ENCODE measurements at regions not wholly inside any gene's neighbourhood (a gene's known extent, or its start where the extent isn't known, plus 50 kb on each side); places are given as distances from the start of the nearest gene placed in this dataset.

DNA sequence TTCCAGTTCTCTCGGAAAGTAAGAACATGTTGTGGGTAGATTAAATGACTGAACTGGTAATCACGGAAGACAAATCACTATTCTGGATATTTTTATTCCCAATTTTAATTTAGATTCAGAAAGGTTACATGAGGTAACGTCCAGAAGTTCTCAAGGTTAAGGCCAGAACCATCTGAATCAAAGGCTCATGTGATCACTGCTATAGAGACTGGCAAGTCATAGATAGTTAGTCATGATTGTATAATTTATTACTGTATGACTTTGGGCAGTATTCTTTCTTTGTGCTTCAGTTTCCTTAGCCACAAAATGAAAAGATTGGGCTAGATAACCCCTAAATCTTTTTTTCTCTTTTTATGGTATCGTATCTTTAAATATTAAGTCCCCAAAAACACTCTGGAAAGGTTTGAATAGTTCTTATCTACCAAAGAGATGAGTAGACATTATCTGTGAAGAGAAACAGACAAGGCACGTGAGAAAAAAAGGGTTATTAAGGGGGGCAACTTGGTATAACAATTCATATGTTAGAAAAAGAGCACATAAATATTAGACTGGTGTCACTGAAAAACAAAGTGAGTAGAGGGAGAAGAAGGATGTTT is 241.0 kb downstream of the PTPRC start:
- DNase-seq (ENCODE audit: insufficient read length, low spot score) (no peak), FAIRE-seq (no peak)
- TF ChIP-seq POLR2AphosphoS5 (IDR thresholded peaks at IDR 0.05; ENCODE audit: low read depth, low read length) (no peak), SPI1 (IDR thresholded peaks at IDR 0.05; ENCODE audit: low read depth, low read length) (no peak), POLR2A (IDR thresholded peaks at IDR 0.05; ENCODE audit: low read depth, low read length) (no peak), TAF1 (IDR thresholded peaks at IDR 0.05; ENCODE audit: low read depth, low read length) (no peak), PAX5 (IDR thresholded peaks at IDR 0.05; ENCODE audit: insufficient read depth, low read length, severe bottlenecking) (no peak), POU2F2 (IDR thresholded peaks at IDR 0.05; ENCODE audit: low read depth, low read length) (no peak)

DNA sequence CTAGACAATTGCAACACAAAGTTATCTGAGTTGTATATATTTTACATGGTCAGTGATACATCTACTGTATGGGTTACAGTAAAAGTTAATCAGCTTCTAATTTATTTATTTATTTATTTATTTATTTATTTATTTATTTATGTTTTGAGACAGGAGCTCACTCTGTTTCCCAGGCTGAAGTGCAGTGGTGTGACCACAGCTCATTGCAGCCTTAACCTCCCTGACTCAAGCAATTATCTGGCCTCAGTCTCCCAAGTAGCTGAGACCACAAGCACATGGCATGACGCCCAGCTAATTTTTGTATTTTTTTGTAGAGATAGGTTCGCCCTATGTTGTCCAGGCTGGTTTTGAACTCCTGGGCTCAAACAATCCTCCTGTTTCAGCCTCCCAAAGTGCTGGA is 241.6 kb downstream of the PTPRC start:
- DNase-seq (ENCODE audit: insufficient read length, low spot score), result no peak
- TF ChIP-seq POLR2A (IDR thresholded peaks at IDR 0.05; ENCODE audit: low read depth, low read length), result no peak
- TF ChIP-seq TAF1 (IDR thresholded peaks at IDR 0.05; ENCODE audit: low read depth, low read length), result no peak
- FAIRE-seq, result no peak

DNA sequence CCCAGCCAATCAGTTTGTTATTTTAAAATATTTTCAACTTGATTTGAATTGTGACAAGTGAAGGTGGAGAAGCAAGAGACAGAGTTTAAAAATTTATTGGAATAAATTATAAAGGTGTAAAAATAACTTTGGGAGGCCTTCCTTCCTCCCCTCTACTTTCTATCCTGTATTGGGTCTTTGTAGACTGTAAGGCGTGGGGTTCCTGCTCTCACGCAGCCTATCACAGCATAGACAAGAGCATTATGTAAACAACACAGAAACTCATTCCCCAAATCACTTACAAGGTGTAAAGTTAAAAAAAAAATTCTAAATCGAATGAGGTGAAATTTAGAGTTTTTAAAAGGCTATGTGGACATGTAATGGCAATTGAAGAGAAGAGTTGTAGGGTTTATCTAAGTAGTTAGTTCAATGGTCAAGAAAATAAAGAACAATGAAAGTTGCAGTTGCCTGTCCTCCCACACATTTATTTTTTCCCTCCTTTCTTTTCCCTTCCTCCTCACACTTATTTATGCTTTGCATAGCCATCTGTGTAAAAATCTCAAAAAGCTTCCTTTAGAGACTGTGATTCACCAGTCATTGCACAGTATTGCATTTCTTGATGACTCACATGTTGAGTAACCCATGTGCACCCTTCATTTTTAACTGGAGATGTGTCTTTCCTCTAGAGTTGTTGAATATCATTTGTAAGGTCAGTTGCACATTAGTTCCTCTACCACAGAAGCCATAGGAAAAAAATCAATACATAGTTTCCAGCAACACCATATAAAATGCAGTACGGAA is 242.2 kb downstream of the PTPRC start:
- no peak for TF ChIP-seq POLR2A (IDR thresholded peaks at IDR 0.05; ENCODE audit: low read depth, low read length)
- TF ChIP-seq POU2F2 (IDR thresholded peaks at IDR 0.05; ENCODE audit: low read depth, low read length), result no peak
- no peak for TF ChIP-seq SPI1 (IDR thresholded peaks at IDR 0.05; ENCODE audit: low read depth, low read length)
- no peak for TF ChIP-seq POLR2AphosphoS5 (IDR thresholded peaks at IDR 0.05; ENCODE audit: low read depth, low read length)
- DNase-seq (ENCODE audit: insufficient read length, low spot score) (no peak), FAIRE-seq (no peak)

DNA sequence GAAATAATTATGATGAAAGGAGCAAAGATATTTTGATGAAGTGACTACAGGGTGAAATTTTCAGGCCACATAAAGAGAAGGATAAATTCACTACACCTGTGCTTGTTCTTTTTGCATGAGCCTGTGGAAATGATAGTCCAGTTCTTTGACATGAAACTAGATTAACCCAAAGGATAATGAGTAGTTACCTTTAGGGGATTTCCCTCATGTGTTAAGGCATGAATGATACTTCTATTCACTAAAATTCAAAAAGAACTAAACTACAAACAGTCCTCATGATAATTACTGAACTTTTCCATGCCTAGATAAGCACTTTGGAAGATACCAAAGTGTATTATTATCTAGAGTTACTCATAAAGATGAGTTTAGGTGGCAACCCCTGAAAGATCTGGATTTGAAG is 244.3 kb downstream of the PTPRC start:
- no peak for DNase-seq (ENCODE audit: insufficient read length, low spot score)
- no peak for FAIRE-seq
- no peak for TF ChIP-seq POLR2A (IDR thresholded peaks at IDR 0.05; ENCODE audit: low read depth, low read length)
- TF ChIP-seq POU2F2 (IDR thresholded peaks at IDR 0.05; ENCODE audit: low read depth, low read length), result no peak
- TF ChIP-seq PAX5 (IDR thresholded peaks at IDR 0.05; ENCODE audit: insufficient read depth, low read length, severe bottlenecking), result no peak
- TF ChIP-seq TAF1 (IDR thresholded peaks at IDR 0.05; ENCODE audit: low read depth, low read length), result no peak
- TF ChIP-seq POLR2AphosphoS5 (IDR thresholded peaks at IDR 0.05; ENCODE audit: low read depth, low read length), result no peak
- TF ChIP-seq SPI1 (IDR thresholded peaks at IDR 0.05; ENCODE audit: low read depth, low read length), result no peak

DNA sequence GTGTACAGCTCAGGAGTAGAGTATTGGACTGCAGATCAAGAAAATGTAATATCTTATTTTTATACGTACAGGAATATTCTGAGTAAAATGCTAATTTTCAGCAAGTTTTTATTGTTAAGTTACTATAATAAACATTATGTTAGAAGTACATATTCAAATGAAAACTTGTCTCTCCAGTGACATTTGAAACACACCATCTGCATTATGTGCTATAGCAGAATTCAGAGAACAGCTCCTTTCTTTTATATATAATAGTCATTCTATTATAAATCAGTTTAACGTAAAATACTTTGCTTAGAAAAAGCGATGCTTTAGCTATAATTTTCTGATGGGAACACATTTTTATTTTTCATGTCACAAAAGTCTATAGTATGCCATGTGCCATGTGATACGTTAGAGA is 249.0 kb downstream of the PTPRC start:
- DNase-seq (ENCODE audit: insufficient read length, low spot score) (no peak), FAIRE-seq (no peak)
- no peak for TF ChIP-seq POLR2AphosphoS5 (IDR thresholded peaks at IDR 0.05; ENCODE audit: low read depth, low read length)
- TF ChIP-seq TAF1 (IDR thresholded peaks at IDR 0.05; ENCODE audit: low read depth, low read length), result no peak
- no peak for TF ChIP-seq SPI1 (IDR thresholded peaks at IDR 0.05; ENCODE audit: low read depth, low read length)
- TF ChIP-seq POU2F2 (IDR thresholded peaks at IDR 0.05; ENCODE audit: low read depth, low read length), result no peak
- TF ChIP-seq POLR2A (IDR thresholded peaks at IDR 0.05; ENCODE audit: low read depth, low read length), result no peak
- no peak for TF ChIP-seq PAX5 (IDR thresholded peaks at IDR 0.05; ENCODE audit: insufficient read depth, low read length, severe bottlenecking)

DNA sequence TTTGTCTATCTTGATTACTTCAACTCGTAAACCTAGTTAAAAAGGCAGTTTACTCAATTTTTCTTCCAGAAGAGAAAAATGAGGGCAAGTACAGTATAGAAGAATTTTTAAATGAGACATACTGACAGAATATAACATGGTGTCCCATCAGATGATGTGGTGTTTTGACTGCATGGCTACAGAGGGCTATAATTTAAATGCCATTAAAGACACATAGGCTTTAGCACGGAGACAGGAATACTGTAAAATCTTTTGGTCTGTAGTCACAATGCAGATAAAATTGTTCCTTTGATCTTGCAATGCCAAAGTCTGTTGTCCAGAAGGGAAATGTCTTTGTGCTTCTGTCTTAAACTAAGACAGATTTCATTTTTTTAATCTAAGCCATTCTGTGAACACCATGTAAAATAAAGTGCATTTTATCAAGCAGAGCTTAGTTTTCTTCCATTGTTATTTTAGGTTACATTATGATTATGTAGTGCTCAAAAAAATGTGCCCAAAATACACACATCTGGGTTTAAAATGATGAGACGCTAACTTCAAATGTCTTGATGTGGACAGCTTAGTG is 249.6 kb downstream of the PTPRC start:
- DNase-seq (ENCODE audit: insufficient read length, low spot score) (no peak), FAIRE-seq (no peak)
- TF ChIP-seq POU2F2 (IDR thresholded peaks at IDR 0.05; ENCODE audit: low read depth, low read length), result no peak
- no peak for TF ChIP-seq POLR2AphosphoS5 (IDR thresholded peaks at IDR 0.05; ENCODE audit: low read depth, low read length)
- TF ChIP-seq PAX5 (IDR thresholded peaks at IDR 0.05; ENCODE audit: insufficient read depth, low read length, severe bottlenecking), result no peak
- no peak for TF ChIP-seq SPI1 (IDR thresholded peaks at IDR 0.05; ENCODE audit: low read depth, low read length)
- TF ChIP-seq TAF1 (IDR thresholded peaks at IDR 0.05; ENCODE audit: low read depth, low read length), result no peak
- no peak for TF ChIP-seq POLR2A (IDR thresholded peaks at IDR 0.05; ENCODE audit: low read depth, low read length)

DNA sequence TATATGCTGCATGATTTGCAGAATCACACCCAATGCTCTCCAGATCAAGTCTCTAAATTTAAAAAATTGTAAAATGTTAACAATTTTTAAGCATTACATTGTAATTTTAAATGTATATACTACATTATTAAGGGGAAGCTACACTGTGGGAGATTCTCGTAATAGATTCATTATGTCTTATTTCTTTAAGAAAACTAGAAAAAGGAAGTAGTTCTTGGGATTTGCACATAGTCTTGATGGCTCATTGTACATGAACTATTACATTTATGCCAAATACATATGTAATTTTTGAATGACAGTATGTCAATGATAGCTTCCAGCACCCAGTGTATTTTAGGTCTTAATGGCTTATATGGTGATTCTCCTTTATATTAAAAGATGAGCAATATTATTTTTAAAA is 250.3 kb downstream of the PTPRC start:
- FAIRE-seq, result no peak
- no peak for TF ChIP-seq POLR2AphosphoS5 (IDR thresholded peaks at IDR 0.05; ENCODE audit: low read depth, low read length)
- TF ChIP-seq PAX5 (IDR thresholded peaks at IDR 0.05; ENCODE audit: insufficient read depth, low read length, severe bottlenecking), result no peak
- TF ChIP-seq POLR2A (IDR thresholded peaks at IDR 0.05; ENCODE audit: low read depth, low read length), result no peak
- TF ChIP-seq TAF1 (IDR thresholded peaks at IDR 0.05; ENCODE audit: low read depth, low read length), result no peak

DNA sequence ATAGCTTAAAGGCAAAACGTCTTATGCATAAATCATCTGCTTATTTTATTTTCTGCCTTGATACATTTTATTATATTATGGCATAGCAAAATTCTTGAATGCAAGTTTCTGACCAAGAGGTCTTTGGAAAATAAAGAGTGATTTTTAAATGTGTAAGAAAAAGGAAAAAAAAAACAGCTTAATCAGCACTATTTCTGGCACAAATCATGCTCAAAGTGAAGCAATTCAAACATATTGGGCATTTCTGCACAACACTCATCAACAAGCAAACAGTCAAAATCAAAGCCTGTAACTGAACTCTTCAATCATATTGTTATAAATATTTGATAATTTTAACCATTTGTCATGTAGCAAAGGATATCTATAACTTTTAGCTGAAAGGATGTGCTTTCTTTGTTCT is 250.9 kb downstream of the PTPRC start:
- DNase-seq (ENCODE audit: insufficient read length, low spot score) (no peak), FAIRE-seq (no peak)
- no peak for TF ChIP-seq POLR2A (IDR thresholded peaks at IDR 0.05; ENCODE audit: low read depth, low read length)
- TF ChIP-seq POLR2AphosphoS5 (IDR thresholded peaks at IDR 0.05; ENCODE audit: low read depth, low read length), result no peak
- TF ChIP-seq POU2F2 (IDR thresholded peaks at IDR 0.05; ENCODE audit: low read depth, low read length), result no peak
- no peak for TF ChIP-seq PAX5 (IDR thresholded peaks at IDR 0.05; ENCODE audit: insufficient read depth, low read length, severe bottlenecking)
- TF ChIP-seq SPI1 (IDR thresholded peaks at IDR 0.05; ENCODE audit: low read depth, low read length), result no peak
- no peak for TF ChIP-seq TAF1 (IDR thresholded peaks at IDR 0.05; ENCODE audit: low read depth, low read length)

More for the DNA sequence above, 250.3 kb downstream of the PTPRC start:
- no peak for DNase-seq (ENCODE audit: insufficient read length, low spot score)

DNA sequence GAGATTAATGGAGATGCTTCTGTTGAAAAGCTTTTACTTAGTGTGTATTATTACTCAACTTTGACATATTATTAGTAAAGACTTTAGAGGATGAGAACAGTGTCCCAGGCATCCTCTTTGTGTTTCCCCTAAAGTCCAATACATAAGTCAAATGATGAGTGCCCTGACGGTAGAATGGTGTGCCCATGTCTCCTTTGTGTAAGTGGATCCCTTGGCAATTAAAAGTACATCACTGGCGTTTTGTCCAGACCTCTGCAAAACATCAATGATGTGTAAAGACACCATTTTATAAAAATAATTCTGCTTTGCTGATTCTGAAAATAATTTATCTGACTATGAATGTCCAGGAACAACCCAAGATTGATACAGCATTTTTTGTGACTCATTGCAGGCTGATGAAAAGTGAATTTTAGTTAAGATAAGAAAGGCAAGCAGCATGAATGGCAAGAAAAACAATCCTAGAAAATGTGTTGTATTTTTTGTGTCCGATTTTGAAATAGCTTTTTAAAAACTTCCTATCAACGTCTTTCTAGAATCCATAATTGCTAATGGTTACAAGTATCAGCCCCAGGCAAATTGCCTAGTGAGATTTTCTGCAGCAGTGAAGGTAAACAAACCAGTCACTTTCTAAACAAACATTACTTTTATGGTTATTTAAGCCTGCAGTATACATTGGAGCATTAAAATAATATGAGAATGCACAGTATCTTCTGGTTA is 251.5 kb downstream of the PTPRC start:
- no peak for TF ChIP-seq POU2F2 (IDR thresholded peaks at IDR 0.05; ENCODE audit: low read depth, low read length)
- TF ChIP-seq POLR2A (IDR thresholded peaks at IDR 0.05; ENCODE audit: low read depth, low read length), result no peak
- no peak for TF ChIP-seq SPI1 (IDR thresholded peaks at IDR 0.05; ENCODE audit: low read depth, low read length)
- TF ChIP-seq PAX5 (IDR thresholded peaks at IDR 0.05; ENCODE audit: insufficient read depth, low read length, severe bottlenecking), result no peak
- TF ChIP-seq POLR2AphosphoS5 (IDR thresholded peaks at IDR 0.05; ENCODE audit: low read depth, low read length), result no peak
- TF ChIP-seq TAF1 (IDR thresholded peaks at IDR 0.05; ENCODE audit: low read depth, low read length), result no peak
- DNase-seq (ENCODE audit: insufficient read length, low spot score) (no peak), FAIRE-seq (no peak)
